ENCODE measurements at regions not wholly inside any gene's neighbourhood (a gene's known extent, or its start where the extent isn't known, plus 50 kb on each side); places are given as distances from the start of the nearest gene placed in this dataset.

GRCh38 chr19:30871979-30872378 is 477.3 kb downstream of the TSHZ3 start:
- H3K4me1 ChIP-seq (ENCODE audit: control insufficient read depth, insufficient read depth, low read length), result no peaks in the 10 kb centered on the region
- no peak overlapping the region for H3K27ac ChIP-seq (ENCODE audit: insufficient read depth, low read depth, low read length, poor library complexity, severe bottlenecking)
- 85 to 86% methylated on average over 4 of the region's 4 CpGs for WGBS, 2 experiments
- H3K4me3 ChIP-seq (ENCODE audit: insufficient read depth, low read depth, low read length), result no peak overlapping the region
- no peaks in the 10 kb centered on the region for H3K9me3 ChIP-seq (ENCODE audit: control insufficient read depth, low read length)
- H3K36me3 ChIP-seq (ENCODE audit: control insufficient read depth, insufficient read depth, low read length), result no peaks in the 10 kb centered on the region
- no peaks in the 10 kb centered on the region for H3K27me3 ChIP-seq (ENCODE audit: control insufficient read depth, insufficient read depth, low read length, poor library complexity, severe bottlenecking)

- Histone ChIP-seq H3K4me1 (ENCODE audit: control insufficient read depth, insufficient read depth, low read length) (no peaks in the 10 kb centered on the region), H3K4me3 (ENCODE audit: insufficient read depth, low read depth, low read length) (no peak overlapping the region), H3K36me3 (ENCODE audit: control insufficient read depth, insufficient read depth, low read length) (no peaks in the 10 kb centered on the region), H3K27me3 (ENCODE audit: control insufficient read depth, insufficient read depth, low read length, poor library complexity, severe bottlenecking) (no peaks in the 10 kb centered on the region), H3K27ac (ENCODE audit: insufficient read depth, low read depth, low read length, poor library complexity, severe bottlenecking) (no peak overlapping the region), H3K9me3 (ENCODE audit: control insufficient read depth, low read length) (no peaks in the 10 kb centered on the region)
- 93 to 95% methylated on average over 8 of the region's 8 CpGs for WGBS, 2 experiments
These were observed 478.4 kb downstream of the TSHZ3 start for GRCh38 chr19:30870876-30871275.

GRCh38 chr19:30865511-30865910 is 483.7 kb downstream of the TSHZ3 start:
- no peaks in the 10 kb centered on the region for H3K27me3 ChIP-seq (ENCODE audit: control insufficient read depth, insufficient read depth, low read length, poor library complexity, severe bottlenecking)
- H3K4me1 ChIP-seq (ENCODE audit: control insufficient read depth, insufficient read depth, low read length), result no peaks in the 10 kb centered on the region
- WGBS, 2 experiments, result 92 to 94% methylated on average over 6 of the region's 6 CpGs
- H3K4me3 ChIP-seq (ENCODE audit: insufficient read depth, low read depth, low read length), result no peak overlapping the region
- H3K9me3 ChIP-seq (ENCODE audit: control insufficient read depth, low read length), result no peaks in the 10 kb centered on the region
- H3K36me3 ChIP-seq (ENCODE audit: control insufficient read depth, insufficient read depth, low read length), result no peaks in the 10 kb centered on the region
- H3K27ac ChIP-seq (ENCODE audit: insufficient read depth, low read depth, low read length, poor library complexity, severe bottlenecking), result no peak overlapping the region

DNA sequence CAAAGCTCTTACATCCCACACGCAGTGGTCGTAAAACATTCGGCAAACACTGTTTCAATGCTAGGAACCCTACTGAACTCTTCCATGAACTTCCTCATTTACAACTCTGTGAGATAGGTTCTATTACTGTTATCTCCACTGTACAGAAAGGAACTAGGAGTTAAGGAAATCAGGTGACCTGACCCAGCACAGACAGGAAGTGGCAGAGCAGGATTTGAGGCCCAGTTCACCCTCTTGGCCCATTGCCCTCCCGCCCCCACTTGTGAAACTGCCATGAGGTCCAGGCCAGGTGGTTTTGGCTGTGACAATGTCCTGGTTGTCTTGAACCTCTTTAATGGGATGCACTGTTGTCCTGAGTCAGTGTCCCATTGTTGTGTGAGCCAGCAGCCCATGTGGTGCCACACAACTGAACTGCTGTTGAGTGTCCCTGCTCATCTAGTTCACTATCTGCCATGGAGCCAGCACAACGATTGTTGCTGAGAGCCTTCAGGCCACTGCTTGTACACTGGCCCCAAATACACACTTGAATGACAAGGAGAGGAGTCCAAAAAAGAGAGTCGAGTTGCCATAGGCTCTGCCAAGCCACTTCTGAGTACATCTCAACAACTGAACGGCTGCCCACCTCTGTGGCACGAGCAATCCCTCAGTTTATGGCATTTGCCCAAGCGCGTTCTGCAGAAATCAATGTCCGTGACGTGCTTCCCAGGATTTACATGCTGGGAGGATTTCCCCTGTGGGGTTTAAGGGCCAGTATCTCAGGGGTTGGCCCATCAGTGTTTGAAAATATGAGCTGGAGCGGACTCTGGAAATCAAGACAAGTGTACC is 484.6 kb downstream of the TSHZ3 start:
- no peaks in the 10 kb centered on the region for H3K36me3 ChIP-seq (ENCODE audit: control insufficient read depth, insufficient read depth, low read length)
- 93 to 95% methylated on average over 12 to 13 of the region's 13 CpGs for WGBS, 2 experiments
- no peak overlapping the region for H3K4me3 ChIP-seq (ENCODE audit: insufficient read depth, low read depth, low read length)
- no peaks in the 10 kb centered on the region for H3K4me1 ChIP-seq (ENCODE audit: control insufficient read depth, insufficient read depth, low read length)
- H3K27ac ChIP-seq (ENCODE audit: insufficient read depth, low read depth, low read length, poor library complexity, severe bottlenecking), result no peak overlapping the region
- no peaks in the 10 kb centered on the region for H3K27me3 ChIP-seq (ENCODE audit: control insufficient read depth, insufficient read depth, low read length, poor library complexity, severe bottlenecking)
- no peaks in the 10 kb centered on the region for H3K9me3 ChIP-seq (ENCODE audit: control insufficient read depth, low read length)

DNA sequence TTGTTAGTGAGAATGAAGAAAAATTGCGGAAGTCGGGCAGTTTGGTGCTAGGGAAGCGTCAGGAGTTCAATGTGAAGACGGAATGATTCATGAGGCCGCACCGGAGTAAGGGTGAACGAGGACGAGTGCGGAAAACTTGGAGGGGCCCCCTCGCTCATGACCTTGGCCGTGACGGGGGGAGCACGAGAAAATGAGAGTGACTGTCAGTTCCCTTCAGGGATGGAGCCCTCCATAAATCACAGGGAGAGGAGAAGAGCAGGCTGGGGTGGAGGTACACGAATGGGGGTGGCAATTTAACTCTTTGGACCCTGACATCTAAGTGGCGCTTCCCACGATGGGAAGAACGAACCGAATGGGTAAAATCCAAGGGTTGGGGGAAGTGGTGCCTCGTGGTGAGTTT is 486.4 kb downstream of the TSHZ3 start:
- 88 to 91% methylated on average over 19 of the region's 19 CpGs for WGBS, 2 experiments
- H3K27ac ChIP-seq (ENCODE audit: insufficient read depth, low read depth, low read length, poor library complexity, severe bottlenecking), result no peak overlapping the region
- H3K4me1 ChIP-seq (ENCODE audit: control insufficient read depth, insufficient read depth, low read length), result no peaks in the 10 kb centered on the region
- no peaks in the 10 kb centered on the region for H3K27me3 ChIP-seq (ENCODE audit: control insufficient read depth, insufficient read depth, low read length, poor library complexity, severe bottlenecking)
- no peaks in the 10 kb centered on the region for H3K36me3 ChIP-seq (ENCODE audit: control insufficient read depth, insufficient read depth, low read length)
- no peaks in the 10 kb centered on the region for H3K9me3 ChIP-seq (ENCODE audit: control insufficient read depth, low read length)
- H3K4me3 ChIP-seq (ENCODE audit: insufficient read depth, low read depth, low read length), result no peak overlapping the region

DNA sequence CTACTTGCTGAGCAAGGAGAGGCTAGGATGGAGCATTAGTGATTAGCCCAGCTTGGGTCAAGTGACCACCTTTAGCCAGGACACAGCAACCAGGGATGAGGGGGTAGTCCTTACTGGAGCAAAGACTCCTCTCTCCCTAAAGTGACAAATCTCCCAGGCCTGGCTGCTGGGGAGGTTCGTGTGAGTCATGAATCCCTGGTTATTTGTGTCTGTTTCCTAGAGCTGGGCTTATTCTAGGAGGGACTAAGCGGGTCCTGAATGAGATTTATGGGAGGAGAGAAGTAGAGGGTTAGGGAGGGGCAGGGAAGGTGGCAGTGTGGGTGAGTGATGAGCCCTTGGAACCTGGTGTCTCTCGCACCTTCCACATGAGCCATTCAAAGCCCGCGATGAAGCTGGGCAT is 487.3 kb downstream of the TSHZ3 start:
- WGBS, 2 experiments, result 87 to 90% methylated on average over 5 of the region's 5 CpGs
- no peak overlapping the region for H3K27ac ChIP-seq (ENCODE audit: insufficient read depth, low read depth, low read length, poor library complexity, severe bottlenecking)

GRCh38 chr19:30857966-30858490 is 485.8 kb downstream of the ZNF536 start:
- no peak overlapping the region for H3K4me3 ChIP-seq (ENCODE audit: insufficient read depth, low read depth, low read length)
- no peaks in the 10 kb centered on the region for H3K36me3 ChIP-seq (ENCODE audit: control insufficient read depth, insufficient read depth, low read length)
- no peak overlapping the region for H3K27ac ChIP-seq (ENCODE audit: insufficient read depth, low read depth, low read length, poor library complexity, severe bottlenecking)
- WGBS, 2 experiments, result 91 to 92% methylated on average over 7 of the region's 7 CpGs
- no peaks in the 10 kb centered on the region for H3K9me3 ChIP-seq (ENCODE audit: control insufficient read depth, low read length)
- H3K4me1 ChIP-seq (ENCODE audit: control insufficient read depth, insufficient read depth, low read length), result no peaks in the 10 kb centered on the region
- no peaks in the 10 kb centered on the region for H3K27me3 ChIP-seq (ENCODE audit: control insufficient read depth, insufficient read depth, low read length, poor library complexity, severe bottlenecking)

More for the DNA sequence above, 487.3 kb downstream of the TSHZ3 start:
- Histone ChIP-seq H3K4me1 (ENCODE audit: control insufficient read depth, insufficient read depth, low read length) (no peaks in the 10 kb centered on the region), H3K4me3 (ENCODE audit: insufficient read depth, low read depth, low read length) (no peak overlapping the region), H3K9me3 (ENCODE audit: control insufficient read depth, low read length) (no peaks in the 10 kb centered on the region), H3K36me3 (ENCODE audit: control insufficient read depth, insufficient read depth, low read length) (no peaks in the 10 kb centered on the region), H3K27me3 (ENCODE audit: control insufficient read depth, insufficient read depth, low read length, poor library complexity, severe bottlenecking) (no peaks in the 10 kb centered on the region)

DNA sequence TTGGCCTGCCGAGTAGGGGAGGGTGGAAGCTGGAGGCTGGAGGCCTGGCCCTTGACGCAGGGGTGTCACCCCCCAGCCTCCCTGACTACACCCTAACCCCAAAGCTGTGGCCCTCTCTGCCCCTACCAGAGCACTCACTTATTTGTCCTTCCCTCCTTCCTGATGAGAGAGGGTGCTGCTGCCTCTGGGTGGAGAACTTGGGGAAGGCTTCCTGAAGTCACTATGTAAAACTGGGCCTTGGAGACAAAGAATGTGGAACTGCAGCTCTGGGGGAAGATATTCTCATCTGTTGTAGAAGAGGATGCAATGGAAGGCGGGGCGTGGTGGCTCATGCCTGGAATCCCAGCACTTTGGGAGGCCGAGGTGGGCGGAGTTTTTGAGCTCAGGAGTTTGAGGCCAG is 485.2 kb downstream of the ZNF536 start:
- no peaks in the 10 kb centered on the region for H3K27me3 ChIP-seq (ENCODE audit: control insufficient read depth, insufficient read depth, low read length, poor library complexity, severe bottlenecking)
- no peaks in the 10 kb centered on the region for H3K4me1 ChIP-seq (ENCODE audit: control insufficient read depth, insufficient read depth, low read length)
- no peak overlapping the region for H3K4me3 ChIP-seq (ENCODE audit: insufficient read depth, low read depth, low read length)
- no peak overlapping the region for H3K27ac ChIP-seq (ENCODE audit: insufficient read depth, low read depth, low read length, poor library complexity, severe bottlenecking)
- WGBS, 2 experiments, result 85 to 89% methylated on average over 6 of the region's 6 CpGs
- no peaks in the 10 kb centered on the region for H3K9me3 ChIP-seq (ENCODE audit: control insufficient read depth, low read length)
- no peaks in the 10 kb centered on the region for H3K36me3 ChIP-seq (ENCODE audit: control insufficient read depth, insufficient read depth, low read length)

DNA sequence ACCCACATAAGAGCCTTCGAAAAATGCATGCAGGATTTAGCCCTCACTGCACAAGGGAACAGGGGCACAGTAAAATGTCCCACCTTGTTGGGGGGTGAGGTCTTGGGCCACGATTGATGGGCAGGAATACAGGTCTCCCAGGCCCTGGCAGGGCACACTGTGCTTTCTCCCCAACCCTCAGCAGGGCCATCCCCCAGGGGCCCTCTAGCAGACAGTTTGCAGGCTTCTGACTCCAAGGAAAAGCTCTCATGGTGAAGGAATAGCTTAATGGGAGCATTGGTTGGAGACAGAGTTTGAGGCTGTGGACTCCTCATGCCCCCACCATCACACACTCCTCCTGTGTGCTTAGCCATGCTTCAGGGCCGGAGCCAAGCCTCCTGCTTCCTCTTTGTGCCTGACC is 484.6 kb downstream of the ZNF536 start:
- Histone ChIP-seq H3K36me3 (ENCODE audit: control insufficient read depth, insufficient read depth, low read length) (no peaks in the 10 kb centered on the region), H3K4me1 (ENCODE audit: control insufficient read depth, insufficient read depth, low read length) (no peaks in the 10 kb centered on the region), H3K27ac (ENCODE audit: insufficient read depth, low read depth, low read length, poor library complexity, severe bottlenecking) (no peak overlapping the region), H3K4me3 (ENCODE audit: insufficient read depth, low read depth, low read length) (no peak overlapping the region), H3K9me3 (ENCODE audit: control insufficient read depth, low read length) (no peaks in the 10 kb centered on the region), H3K27me3 (ENCODE audit: control insufficient read depth, insufficient read depth, low read length, poor library complexity, severe bottlenecking) (no peaks in the 10 kb centered on the region)
- 94 to 98% methylated on average over 3 of the region's 3 CpGs for WGBS, 2 experiments

- H3K27ac ChIP-seq (ENCODE audit: insufficient read depth, low read depth, low read length, poor library complexity, severe bottlenecking), result no peak overlapping the region
- no peak overlapping the region for H3K4me3 ChIP-seq (ENCODE audit: insufficient read depth, low read depth, low read length)
- 91 to 99% methylated on average over 3 of the region's 3 CpGs for WGBS, 2 experiments
- no peaks in the 10 kb centered on the region for H3K9me3 ChIP-seq (ENCODE audit: control insufficient read depth, low read length)
- H3K4me1 ChIP-seq (ENCODE audit: control insufficient read depth, insufficient read depth, low read length), result no peaks in the 10 kb centered on the region
- no peaks in the 10 kb centered on the region for H3K36me3 ChIP-seq (ENCODE audit: control insufficient read depth, insufficient read depth, low read length)
- no peaks in the 10 kb centered on the region for H3K27me3 ChIP-seq (ENCODE audit: control insufficient read depth, insufficient read depth, low read length, poor library complexity, severe bottlenecking)
These were observed 484.2 kb downstream of the ZNF536 start for GRCh38 chr19:30856376-30856775.
